ENCODE measurements at regions not wholly inside any gene's neighbourhood (a gene's known extent, or its start where the extent isn't known, plus 50 kb on each side); places are given as distances from the start of the nearest gene placed in this dataset.

- no peak overlapping the region for H3K27ac ChIP-seq
- no peaks in the 10 kb centered on the region for H3K27me3 ChIP-seq
- H3K36me3 ChIP-seq = no peaks in the 10 kb centered on the region
- peaks cover 0 to 4% of the 10 kb centered on the region in 2 donors for H3K9me3 ChIP-seq
- no peak for DNase-seq (ENCODE audit: low spot score in 2 of 2)
- intact Hi-C loops (cut with DNase I) = no loop called here
- no peaks in the 10 kb centered on the region for H3K4me1 ChIP-seq
- H3K4me3 ChIP-seq = no peak overlapping the region
- TF ChIP-seq CTCF (IDR thresholded peaks at IDR 0.05) = no peak
Measured at GRCh38 chr15:29324746-29325145, 55.1 kb upstream of the NSMCE3 start.

- Histone ChIP-seq H3K27ac (no peak overlapping the region), H3K36me3 (no peaks in the 10 kb centered on the region), H3K4me1 (no peaks in the 10 kb centered on the region), H3K9me3 (peaks cover 0 to 4% of the 10 kb centered on the region in 2 donors), H3K27me3 (no peaks in the 10 kb centered on the region), H3K4me3 (no peak overlapping the region)
- no peak for TF ChIP-seq CTCF (IDR thresholded peaks at IDR 0.05)
- no peak for DNase-seq (ENCODE audit: low spot score in 2 of 2)
- intact Hi-C loops (cut with DNase I) = no loop called here
Measured at GRCh38 chr15:29323557-29323956, 53.9 kb upstream of the NSMCE3 start.

- Histone ChIP-seq H3K27ac (no peak overlapping the region), H3K4me1 (no peaks in the 10 kb centered on the region), H3K4me3 (no peak overlapping the region), H3K9me3 (peaks cover 0 to 4% of the 10 kb centered on the region in 2 donors), H3K36me3 (no peaks in the 10 kb centered on the region), H3K27me3 (no peaks in the 10 kb centered on the region)
- intact Hi-C loops (cut with DNase I) = no loop called here
- no peak for DNase-seq (ENCODE audit: low spot score in 2 of 2)
- TF ChIP-seq CTCF (IDR thresholded peaks at IDR 0.05) = no peak
Measured at GRCh38 chr15:29322415-29322814, 52.8 kb upstream of the NSMCE3 start.

GRCh38 chr15:29320420-29320819 lies 50.8 kb upstream of the NSMCE3 start:
- Histone ChIP-seq H3K9me3 (no peaks in the 10 kb centered on the region), H3K4me1 (no peaks in the 10 kb centered on the region), H3K27ac (no peak overlapping the region), H3K36me3 (no peaks in the 10 kb centered on the region), H3K4me3 (no peak overlapping the region), H3K27me3 (no peaks in the 10 kb centered on the region)
- TF ChIP-seq CTCF (IDR thresholded peaks at IDR 0.05) = no peak
- intact Hi-C loops (cut with DNase I) = no loop called here
- DNase-seq (ENCODE audit: low spot score in 2 of 2) = no peak

GRCh38 chr15:29319823-29320222 lies 50.2 kb upstream of the NSMCE3 start:
- H3K27ac ChIP-seq = no peak overlapping the region
- intact Hi-C loops (cut with DNase I) = no loop called here
- H3K4me1 ChIP-seq = no peaks in the 10 kb centered on the region
- H3K4me3 ChIP-seq = no peak overlapping the region
- no peaks in the 10 kb centered on the region for H3K36me3 ChIP-seq
- no peak for DNase-seq (ENCODE audit: low spot score in 2 of 2)
- TF ChIP-seq CTCF (IDR thresholded peaks at IDR 0.05) = no peak
- H3K9me3 ChIP-seq = no peaks in the 10 kb centered on the region
- no peaks in the 10 kb centered on the region for H3K27me3 ChIP-seq
